ENCODE measurements at regions not wholly inside any gene's neighbourhood (a gene's known extent, or its start where the extent isn't known, plus 50 kb on each side); places are given as distances from the start of the nearest gene placed in this dataset.

DNA sequence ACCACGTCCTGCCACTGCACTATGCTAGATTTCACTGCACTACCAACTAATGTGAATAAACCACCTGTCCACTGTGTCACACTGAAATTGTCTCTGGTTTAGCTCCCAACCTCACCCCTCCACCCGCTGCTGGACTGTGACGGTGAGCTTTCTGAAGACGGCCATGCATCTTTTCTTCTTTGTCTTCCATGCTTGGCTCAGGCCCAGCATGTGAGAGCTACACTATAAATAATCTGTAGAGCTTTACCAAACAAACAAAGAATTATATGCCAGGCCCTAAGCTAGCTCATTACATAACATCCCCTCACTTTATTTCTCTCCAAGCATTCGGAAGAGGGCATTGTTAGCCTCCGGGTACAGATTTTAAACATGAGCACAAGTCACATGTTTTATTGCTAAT, 633.2 kb downstream of the TNS3 start:
- TF ChIP-seq EZH2 (IDR thresholded peaks at IDR 0.05), result no peak
- TF ChIP-seq POLR2AphosphoS5 (IDR thresholded peaks at IDR 0.05; ENCODE audit: borderline replicate concordance, low read depth, low read length), result no peak

Measured in SK-N-MC (cell line).